ENCODE measurements at regions not wholly inside any gene's neighbourhood (a gene's known extent, or its start where the extent isn't known, plus 50 kb on each side); places are given as distances from the start of the nearest gene placed in this dataset.

DNA sequence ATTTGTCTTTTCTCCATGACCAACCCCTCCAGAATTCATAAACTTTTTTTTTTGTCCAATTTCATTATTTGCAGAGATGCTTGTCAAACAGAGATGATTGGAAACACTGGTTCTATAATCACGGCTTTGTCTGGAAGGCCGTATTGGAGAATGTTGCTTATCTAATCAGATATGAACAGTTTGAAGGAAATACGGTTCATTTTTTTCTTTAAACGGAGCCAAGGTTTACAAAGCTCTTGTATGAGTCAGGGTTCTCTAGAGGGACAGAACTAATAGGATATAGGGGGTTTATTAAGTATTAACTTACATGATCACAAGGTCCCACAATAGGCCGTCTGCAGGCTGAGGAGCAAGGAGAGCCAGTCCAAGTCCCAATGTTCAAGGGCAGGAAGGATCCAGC, 1415.8 kb downstream of the C4orf33 start:
- no peak for TF ChIP-seq EGR1 (IDR thresholded peaks at IDR 0.05; ENCODE audit: low read depth in 2 of 2)
- no peak for TF ChIP-seq SP1 (IDR thresholded peaks at IDR 0.05)
- TF ChIP-seq JUND (IDR thresholded peaks at IDR 0.05) = no peak
- TF ChIP-seq HNF4A (conservative IDR thresholded peaks at IDR 0.05) = no peak
- no peak for TF ChIP-seq TAF1 (conservative IDR thresholded peaks at IDR 0.05)
- TF ChIP-seq, protein P1, sequence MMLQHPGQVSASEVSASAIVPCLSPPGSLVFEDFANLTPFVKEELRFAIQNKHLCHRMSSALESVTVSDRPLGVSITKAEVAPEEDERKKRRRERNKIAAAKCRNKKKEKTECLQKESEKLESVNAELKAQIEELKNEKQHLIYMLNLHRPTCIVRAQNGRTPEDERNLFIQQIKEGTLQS (IDR thresholded peaks at IDR 0.05) = no peak
- no peak for TF ChIP-seq RAD21 (IDR thresholded peaks at IDR 0.05)
- TF ChIP-seq, protein P2, sequence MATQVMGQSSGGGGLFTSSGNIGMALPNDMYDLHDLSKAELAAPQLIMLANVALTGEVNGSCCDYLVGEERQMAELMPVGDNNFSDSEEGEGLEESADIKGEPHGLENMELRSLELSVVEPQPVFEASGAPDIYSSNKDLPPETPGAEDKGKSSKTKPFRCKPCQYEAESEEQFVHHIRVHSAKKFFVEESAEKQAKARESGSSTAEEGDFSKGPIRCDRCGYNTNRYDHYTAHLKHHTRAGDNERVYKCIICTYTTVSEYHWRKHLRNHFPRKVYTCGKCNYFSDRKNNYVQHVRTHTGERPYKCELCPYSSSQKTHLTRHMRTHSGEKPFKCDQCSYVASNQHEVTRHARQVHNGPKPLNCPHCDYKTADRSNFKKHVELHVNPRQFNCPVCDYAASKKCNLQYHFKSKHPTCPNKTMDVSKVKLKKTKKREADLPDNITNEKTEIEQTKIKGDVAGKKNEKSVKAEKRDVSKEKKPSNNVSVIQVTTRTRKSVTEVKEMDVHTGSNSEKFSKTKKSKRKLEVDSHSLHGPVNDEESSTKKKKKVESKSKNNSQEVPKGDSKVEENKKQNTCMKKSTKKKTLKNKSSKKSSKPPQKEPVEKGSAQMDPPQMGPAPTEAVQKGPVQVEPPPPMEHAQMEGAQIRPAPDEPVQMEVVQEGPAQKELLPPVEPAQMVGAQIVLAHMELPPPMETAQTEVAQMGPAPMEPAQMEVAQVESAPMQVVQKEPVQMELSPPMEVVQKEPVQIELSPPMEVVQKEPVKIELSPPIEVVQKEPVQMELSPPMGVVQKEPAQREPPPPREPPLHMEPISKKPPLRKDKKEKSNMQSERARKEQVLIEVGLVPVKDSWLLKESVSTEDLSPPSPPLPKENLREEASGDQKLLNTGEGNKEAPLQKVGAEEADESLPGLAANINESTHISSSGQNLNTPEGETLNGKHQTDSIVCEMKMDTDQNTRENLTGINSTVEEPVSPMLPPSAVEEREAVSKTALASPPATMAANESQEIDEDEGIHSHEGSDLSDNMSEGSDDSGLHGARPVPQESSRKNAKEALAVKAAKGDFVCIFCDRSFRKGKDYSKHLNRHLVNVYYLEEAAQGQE (IDR thresholded peaks at IDR 0.05) = no peak
- TF ChIP-seq, protein P3, sequence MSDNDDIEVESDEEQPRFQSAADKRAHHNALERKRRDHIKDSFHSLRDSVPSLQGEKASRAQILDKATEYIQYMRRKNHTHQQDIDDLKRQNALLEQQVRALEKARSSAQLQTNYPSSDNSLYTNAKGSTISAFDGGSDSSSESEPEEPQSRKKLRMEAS (IDR thresholded peaks at IDR 0.05) = no peak
- TF ChIP-seq, protein P4, sequence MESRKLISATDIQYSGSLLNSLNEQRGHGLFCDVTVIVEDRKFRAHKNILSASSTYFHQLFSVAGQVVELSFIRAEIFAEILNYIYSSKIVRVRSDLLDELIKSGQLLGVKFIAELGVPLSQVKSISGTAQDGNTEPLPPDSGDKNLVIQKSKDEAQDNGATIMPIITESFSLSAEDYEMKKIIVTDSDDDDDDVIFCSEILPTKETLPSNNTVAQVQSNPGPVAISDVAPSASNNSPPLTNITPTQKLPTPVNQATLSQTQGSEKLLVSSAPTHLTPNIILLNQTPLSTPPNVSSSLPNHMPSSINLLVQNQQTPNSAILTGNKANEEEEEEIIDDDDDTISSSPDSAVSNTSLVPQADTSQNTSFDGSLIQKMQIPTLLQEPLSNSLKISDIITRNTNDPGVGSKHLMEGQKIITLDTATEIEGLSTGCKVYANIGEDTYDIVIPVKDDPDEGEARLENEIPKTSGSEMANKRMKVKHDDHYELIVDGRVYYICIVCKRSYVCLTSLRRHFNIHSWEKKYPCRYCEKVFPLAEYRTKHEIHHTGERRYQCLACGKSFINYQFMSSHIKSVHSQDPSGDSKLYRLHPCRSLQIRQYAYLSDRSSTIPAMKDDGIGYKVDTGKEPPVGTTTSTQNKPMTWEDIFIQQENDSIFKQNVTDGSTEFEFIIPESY (IDR thresholded peaks at IDR 0.05) = no peak
- no peak for DNase-seq (ENCODE audit: low spot score)
- Histone ChIP-seq H3K9me3 (ENCODE audit: control insufficient read depth in 4 of 4, low read length in 3 of 4) (no peaks in the 10 kb centered on the region), H3K4me3 (ENCODE audit: low read depth in 1 of 3, low read length in 3 of 3) (no peak overlapping the region), H3K27ac (ENCODE audit: low read depth in 1 of 2, low read length in 2 of 2) (no peak overlapping the region), H3K36me3 (ENCODE audit: control insufficient read depth in 4 of 4, insufficient read depth in 3 of 4, low read depth in 1 of 4, low read length in 3 of 4) (no peaks in the 10 kb centered on the region), H3K9ac (ENCODE audit: low read depth in 1 of 2, low read length in 2 of 2) (no peak overlapping the region), H3K27me3 (ENCODE audit: control insufficient read depth in 4 of 4, insufficient read depth in 4 of 4, low read length in 3 of 4) (peaks cover 0 to 5% (median 1%) of the 10 kb centered on the region in 4 donors), H3K4me1 (ENCODE audit: control insufficient read depth in 4 of 4, insufficient read depth in 4 of 4, low read length in 3 of 4) (no peaks in the 10 kb centered on the region)
- 40% methylated on average over 5 of the region's 5 CpGs for WGBS

DNA sequence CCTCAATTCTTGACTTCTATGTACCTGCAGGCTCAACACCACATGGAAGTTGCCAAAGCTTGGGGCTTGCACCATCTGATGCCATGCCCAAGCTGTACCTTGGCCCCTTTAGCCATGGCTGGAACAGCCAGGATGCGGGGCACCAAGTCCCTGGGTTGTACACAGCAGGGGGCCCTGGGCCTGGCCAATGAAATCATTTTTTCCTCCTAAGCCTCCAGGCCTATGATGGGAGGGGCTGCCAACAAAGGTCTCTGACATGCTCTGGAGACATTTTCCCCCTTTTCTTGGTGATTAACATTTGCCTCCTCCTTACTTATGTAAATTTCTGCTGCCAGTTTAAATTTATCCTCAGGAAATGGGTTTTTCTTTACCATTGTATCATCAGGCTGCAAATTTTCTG, 1428.1 kb downstream of the C4orf33 start:
- no peaks in the 10 kb centered on the region for H3K36me3 ChIP-seq (ENCODE audit: control insufficient read depth in 4 of 4, insufficient read depth in 3 of 4, low read depth in 1 of 4, low read length in 3 of 4)
- no peak overlapping the region for H3K9ac ChIP-seq (ENCODE audit: low read depth in 1 of 2, low read length in 2 of 2)
- TF ChIP-seq RAD21 (IDR thresholded peaks at IDR 0.05) (no peak), EGR1 (IDR thresholded peaks at IDR 0.05; ENCODE audit: low read depth in 2 of 2) (no peak), HNF4A (conservative IDR thresholded peaks at IDR 0.05) (no peak), GABPA (IDR thresholded peaks at IDR 0.05 in 1 of 2, conservative IDR thresholded peaks at IDR 0.05 in 1 of 2) (no peak), RXRA (IDR thresholded peaks at IDR 0.05) (no peak), FOXA2 (IDR thresholded peaks at IDR 0.05) (no peak), FOXA1 (IDR thresholded peaks at IDR 0.05) (no peak), HNF4G (IDR thresholded peaks at IDR 0.05) (no peak)
- TF ChIP-seq, protein P5, sequence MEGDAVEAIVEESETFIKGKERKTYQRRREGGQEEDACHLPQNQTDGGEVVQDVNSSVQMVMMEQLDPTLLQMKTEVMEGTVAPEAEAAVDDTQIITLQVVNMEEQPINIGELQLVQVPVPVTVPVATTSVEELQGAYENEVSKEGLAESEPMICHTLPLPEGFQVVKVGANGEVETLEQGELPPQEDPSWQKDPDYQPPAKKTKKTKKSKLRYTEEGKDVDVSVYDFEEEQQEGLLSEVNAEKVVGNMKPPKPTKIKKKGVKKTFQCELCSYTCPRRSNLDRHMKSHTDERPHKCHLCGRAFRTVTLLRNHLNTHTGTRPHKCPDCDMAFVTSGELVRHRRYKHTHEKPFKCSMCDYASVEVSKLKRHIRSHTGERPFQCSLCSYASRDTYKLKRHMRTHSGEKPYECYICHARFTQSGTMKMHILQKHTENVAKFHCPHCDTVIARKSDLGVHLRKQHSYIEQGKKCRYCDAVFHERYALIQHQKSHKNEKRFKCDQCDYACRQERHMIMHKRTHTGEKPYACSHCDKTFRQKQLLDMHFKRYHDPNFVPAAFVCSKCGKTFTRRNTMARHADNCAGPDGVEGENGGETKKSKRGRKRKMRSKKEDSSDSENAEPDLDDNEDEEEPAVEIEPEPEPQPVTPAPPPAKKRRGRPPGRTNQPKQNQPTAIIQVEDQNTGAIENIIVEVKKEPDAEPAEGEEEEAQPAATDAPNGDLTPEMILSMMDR (IDR thresholded peaks at IDR 0.05; ENCODE audit: low read depth, low read length, missing input control) = no peak
- TF ChIP-seq, protein P3 (IDR thresholded peaks at IDR 0.05) = no peak
- TF ChIP-seq, protein P1 (IDR thresholded peaks at IDR 0.05) = no peak
- peaks cover 0 to 11% (median 2%) of the 10 kb centered on the region in 4 donors for H3K9me3 ChIP-seq (ENCODE audit: control insufficient read depth in 4 of 4, low read length in 3 of 4)
- 94% methylated on average over 1 of the region's 1 CpG for WGBS
- H3K27me3 ChIP-seq (ENCODE audit: control insufficient read depth in 4 of 4, insufficient read depth in 4 of 4, low read length in 3 of 4) = no peaks in the 10 kb centered on the region
- no peak for DNase-seq (ENCODE audit: low spot score)
- no peaks in the 10 kb centered on the region for H3K4me1 ChIP-seq (ENCODE audit: control insufficient read depth in 4 of 4, insufficient read depth in 4 of 4, low read length in 3 of 4)
- no peak overlapping the region for H3K27ac ChIP-seq (ENCODE audit: low read depth in 1 of 2, low read length in 2 of 2)
- no peak overlapping the region for H3K4me3 ChIP-seq (ENCODE audit: low read depth in 1 of 3, low read length in 3 of 3)
